Endothelial cell of umbilical vein (primary cell): ENCODE measurements at regions not wholly inside any gene's neighbourhood (a gene's known extent, or its start where the extent isn't known, plus 50 kb on each side); places are given as distances from the start of the nearest gene placed in this dataset. TPM values are rescaled to one million over a fixed set of nuclear protein-coding genes. Genes with fewer than 3 reads are reported as not detected.

ENCODE experiments used
- BruUV-seq: library from RNA; stranded (reverse); fragments of 400-500 nt; replicated peaks from 2 replicates; lab custom pipeline; 2021; lab: Mats Ljungman, UMichigan
- CTCF ChIA-PET: fragments of 300-600, 350-600 bp; sonication (Branson Sonifier 250); formaldehyde crosslinking; loops from one replicate; lab custom pipeline; 2021; ENCODE audit warnings: antibody characterized with exemption, inconsistent platforms; lab: Charles Lee
- POLR2A ChIA-PET: fragments of 300-600, 350-600 bp; sonication (Branson Sonifier 250); formaldehyde crosslinking; loops from one replicate; lab custom pipeline; 2021; ENCODE audit warnings: antibody characterized with exemption, inconsistent platforms; lab: Charles Lee
- DNase-seq: peaks from one replicate; pipeline ENCODE4 v3.0.0-alpha.2; 2011; ENCODE audit warnings: low read depth, low spot score
- FAIRE-seq: peaks from 2 replicates; lab custom pipeline; 2011; peaks lifted over from hg19 to GRCh38; lab: Jason Lieb, UNC
- H2AFZ ChIP-seq: 2 replicates; pipeline ENCODE4 v1.6.0; 2012; ENCODE audit warnings: low read depth, low read length, control low read depth, inconsistent platforms
- H3K27ac ChIP-seq: 2 replicates; pipeline ENCODE4 v1.5.1; 2011; ENCODE audit warnings: low read depth, mild to moderate bottlenecking, control low read depth, low read length, moderate library complexity; ENCODE audit not compliant: insufficient read depth
- H3K27me3 ChIP-seq, 2 experiments: 2 replicates each; pipeline versions ENCODE4 v1.6.0 to v1.6.1; 2011; ENCODE audit warnings: low read length in 2 of 2, mixed read lengths in 1 of 2; ENCODE audit not compliant: control insufficient read depth in 2 of 2, insufficient read depth in 2 of 2
- H3K36me3 ChIP-seq, 2 experiments: 2 replicates in 1 of 2; 3 replicates in 1 of 2; pipeline ENCODE4 v1.5.1; 2011; ENCODE audit warnings: low read length in 2 of 2, mild to moderate bottlenecking in 1 of 2, moderate library complexity in 1 of 2; ENCODE audit not compliant: control insufficient read depth in 2 of 2, insufficient read depth in 2 of 2; ENCODE audit errors: extremely low read depth in 1 of 2
- H3K4me1 ChIP-seq: 3 replicates; pipeline ENCODE4 v1.5.1; 2011; ENCODE audit warnings: mild to moderate bottlenecking, low read length; ENCODE audit not compliant: control insufficient read depth, insufficient read depth; ENCODE audit errors: extremely low read depth
- H3K4me2 ChIP-seq: 2 replicates; pipeline ENCODE4 v1.6.1; 2011; ENCODE audit warnings: low read length, control low read depth, mixed read lengths; ENCODE audit not compliant: insufficient read depth
- H3K4me3 ChIP-seq, 3 experiments: fragments of 200-600 bp in 1 of 3; sonication (generic), shearing (Covaris generic) in 1 of 3; replicated peaks in 1 of 3; 2 replicates each; pipeline ENCODE4 v1.5.1; 2011 to 2016; ENCODE audit warnings: control low read depth in 3 of 3, low read length in 3 of 3, mild to moderate bottlenecking in 2 of 3, inconsistent platforms in 1 of 3, low read depth in 1 of 3, moderate library complexity in 1 of 3; ENCODE audit not compliant: insufficient read depth in 1 of 3
- H3K79me2 ChIP-seq: 2 replicates; pipeline ENCODE4 v1.6.0; 2012; ENCODE audit warnings: low read length, inconsistent platforms; ENCODE audit not compliant: control insufficient read depth, insufficient read depth
- H3K9ac ChIP-seq: replicated peaks from 2 replicates; pipeline ENCODE3; 2011; ENCODE audit warnings: low read length, control low read depth; ENCODE audit not compliant: insufficient read depth; ENCODE audit errors: extremely low read depth
- H3K9me1 ChIP-seq: replicated peaks from 3 replicates; pipeline ENCODE4 v1.6.0; 2011; ENCODE audit warnings: mild to moderate bottlenecking, low read length; ENCODE audit not compliant: control insufficient read depth, insufficient read depth; ENCODE audit errors: extremely low read depth
- H3K9me3 ChIP-seq: replicated peaks from 2 replicates; pipeline ENCODE4 v1.5.1; 2012; ENCODE audit warnings: low read length, inconsistent platforms; ENCODE audit not compliant: control insufficient read depth, insufficient read depth
- H4K20me1 ChIP-seq: replicated peaks from 2 replicates; pipeline ENCODE3; 2011; ENCODE audit warnings: mild to moderate bottlenecking, low read length; ENCODE audit not compliant: control insufficient read depth, insufficient read depth; ENCODE audit errors: extremely low read depth
- CTCF ChIP-seq, 2 donors: IDR thresholded peaks; 1 replicate in 1 of 2; 2 replicates in 1 of 2; pipeline ENCODE4 v1.5.1; 2011; ENCODE audit warnings: low read length in 2 of 2, mild to moderate bottlenecking in 2 of 2, moderate library complexity in 2 of 2, control low read depth in 1 of 2, inconsistent platforms in 1 of 2, low read depth in 1 of 2; ENCODE audit not compliant: insufficient read depth in 1 of 2; ENCODE audit errors: extremely low read depth in 1 of 2
- EZH2 ChIP-seq: IDR thresholded peaks from 2 replicates; pipeline ENCODE4 v1.6.1; 2012; ENCODE audit warnings: borderline replicate concordance, low read depth, mild to moderate bottlenecking, moderate library complexity, low read length, inconsistent platforms; ENCODE audit not compliant: severe bottlenecking
- dilution Hi-C: fragments of 300-500 bp; cut with MboI; formaldehyde crosslinking; loops from one replicate; pipeline ENCODE4 v1.15.0; 2019; ENCODE audit warnings: low sequenced_read_pairs; ENCODE audit not compliant: extremely low pct_ligation_motif_present
- intact Hi-C: fragments of 100-400 bp; cut with micrococcal nuclease; formaldehyde crosslinking; loops from one replicate; pipeline ENCODE4 v1.10.0; 2022
- small RNA-seq: library from RNA; depleted of rRNA; stranded (forward); fragments of <200 nt; gene quantifications from one replicate; pipeline ENCODE3, GENCODE V24; 2012; ENCODE audit warnings: low replicate concordance, low read depth; ENCODE audit not compliant: insufficient read depth, insufficient read length

- intact Hi-C loops = no loop called here
- POLR2A ChIA-PET = no interaction called here
Measured at GRCh38 chr2:143819190-143819735, 690.0 kb downstream of the ARHGAP15 start.

More at GRCh38 chr2:143819190-143819735, 690.0 kb downstream of the ARHGAP15 start:
- Histone ChIP-seq H3K27ac (no peak overlapping the region), H3K9me3 (no peaks in the 10 kb centered on the region), H4K20me1 (no peaks in the 10 kb centered on the region), H2AFZ (no peak overlapping the region), H3K4me1 (no peaks in the 10 kb centered on the region), H3K4me3 (no peak overlapping the region), H3K36me3 (no peaks in the 10 kb centered on the region), H3K4me2 (no peak overlapping the region), H3K9me1 (no peaks in the 10 kb centered on the region), H3K79me2 (no peaks in the 10 kb centered on the region), H3K27me3 (no peaks in the 10 kb centered on the region), H3K9ac (no peak overlapping the region)
- FAIRE-seq (no peak), DNase-seq (no peak)
- TF ChIP-seq EZH2 = no peak
- TF ChIP-seq CTCF (IDR thresholded peaks at IDR 0.05; ENCODE audit: extremely low read depth in 1 of 2, insufficient read depth in 1 of 2, low read depth in 1 of 2, low read length in 2 of 2) = no peak
- BruUV-seq = no TSS peak
- CTCF ChIA-PET = no interaction called here
- dilution Hi-C loops = no loop called here

Small RNA genes in the stretch of these regions (small RNA-seq; reads per million reads assigned to genes)
- gene RF00019 = not detected
